ENCODE measurements at regions not wholly inside any gene's neighbourhood (a gene's known extent, or its start where the extent isn't known, plus 50 kb on each side); places are given as distances from the start of the nearest gene placed in this dataset.

DNA sequence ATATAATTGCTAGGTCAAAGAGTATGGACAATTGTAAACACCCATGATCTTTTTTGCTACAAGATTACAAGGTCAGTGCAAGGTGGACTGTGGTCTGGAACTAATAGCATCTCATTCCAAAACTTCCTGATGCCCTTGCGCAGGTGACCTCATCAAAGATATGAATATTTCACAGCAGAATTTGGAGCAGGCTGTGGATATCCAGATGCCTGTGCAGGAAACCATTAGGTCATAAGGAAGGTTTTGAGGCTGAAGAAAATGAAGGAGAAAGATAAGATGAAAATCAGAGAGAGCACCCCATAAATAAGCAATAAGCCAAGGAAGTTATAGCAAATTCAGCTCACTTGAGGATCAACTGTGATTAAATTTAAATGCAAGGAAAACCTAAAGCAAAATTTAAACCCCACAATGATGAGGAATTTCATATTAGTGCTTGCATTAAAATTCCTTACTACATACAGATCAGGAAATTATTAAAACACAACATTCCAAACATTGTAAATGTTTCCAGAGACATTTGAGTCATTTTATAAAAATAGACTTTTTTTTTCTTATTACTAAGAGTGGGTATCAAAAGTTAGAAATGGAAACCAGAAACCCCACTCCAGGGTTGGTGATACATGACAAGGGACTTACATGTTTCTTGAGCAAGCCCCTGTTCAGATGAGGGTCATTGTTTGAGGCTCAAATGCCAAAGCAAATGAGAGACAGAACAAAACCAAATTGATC is 100.7 kb upstream of the FAM9C start:
- no peak for DNase-seq

DNA sequence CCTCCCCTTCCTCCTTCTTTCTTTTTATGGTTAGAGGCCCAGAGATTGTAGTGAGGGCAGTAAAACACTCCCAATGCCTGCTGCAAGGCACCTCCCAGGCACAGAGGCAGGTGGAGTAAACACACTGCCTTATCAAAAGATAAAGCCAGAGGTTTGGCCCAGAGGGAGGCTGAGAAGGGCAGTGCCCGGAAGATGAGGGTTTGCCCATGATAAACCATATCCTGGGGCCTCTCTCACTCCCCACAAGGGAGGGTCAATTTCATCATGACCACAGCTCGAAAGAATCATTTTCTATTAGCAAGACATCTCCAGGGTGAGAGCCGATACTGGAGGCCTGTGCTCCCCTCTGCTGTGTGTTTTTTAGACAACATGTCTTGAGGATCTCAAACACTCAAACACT is 98.5 kb upstream of the FAM9C start:
- DNase-seq: no peak

DNA sequence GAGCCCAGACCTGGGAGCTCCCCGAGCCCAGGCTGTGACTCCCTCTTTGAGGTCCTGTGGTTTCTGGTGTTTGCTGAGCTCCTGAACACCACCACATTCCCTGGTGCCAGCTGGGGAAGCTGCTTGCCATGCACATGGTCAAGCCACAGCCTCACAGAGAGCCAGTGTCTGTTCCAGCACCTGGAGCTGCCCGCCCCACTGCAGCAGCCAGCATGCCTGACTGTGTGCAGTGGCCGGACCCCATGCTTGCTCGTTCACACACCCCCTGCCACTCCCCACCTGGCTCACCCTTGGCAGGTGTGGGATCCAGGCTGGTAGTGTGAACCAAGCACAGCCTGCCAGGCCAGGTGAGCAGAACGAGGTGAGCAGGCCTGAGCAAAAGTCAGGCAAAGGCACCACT is 95.6 kb upstream of the FAM9C start:
- no peak for DNase-seq

DNA sequence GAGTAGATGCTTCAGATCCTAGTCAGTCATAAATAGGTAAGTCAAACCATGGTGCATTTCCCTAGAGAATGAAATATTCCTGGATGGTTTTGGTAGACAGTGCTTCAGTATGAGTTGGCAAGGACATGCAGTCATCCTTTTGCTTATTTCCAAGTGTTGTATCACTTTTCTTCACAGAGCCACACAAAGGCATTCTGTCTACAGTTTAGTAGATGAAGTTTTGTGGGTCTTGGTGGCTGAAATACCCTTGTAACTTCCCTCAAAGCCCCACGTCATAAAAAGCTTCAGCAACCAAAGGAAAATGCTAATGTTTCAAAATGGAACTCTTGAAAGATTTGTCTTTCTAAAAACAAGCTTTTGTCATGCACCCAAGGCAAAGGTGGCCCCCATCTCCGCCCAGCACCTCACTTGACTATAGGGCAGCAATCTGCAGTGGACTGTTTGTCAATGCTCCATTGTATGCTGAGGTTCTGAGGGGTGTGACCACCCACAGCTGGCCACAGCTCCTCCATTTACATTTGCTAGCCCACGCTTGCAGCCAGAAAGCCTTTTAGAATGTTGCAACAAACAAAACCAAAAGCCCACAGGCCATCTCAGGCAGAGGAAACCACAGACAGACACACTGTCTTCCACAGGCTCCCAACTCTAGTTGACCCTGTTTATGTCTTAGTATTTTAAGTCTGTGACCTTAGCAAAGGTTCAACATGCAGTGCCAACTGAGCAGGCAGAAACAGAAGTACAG is 87.1 kb upstream of the FAM9C start:
- no peak for DNase-seq

DNA sequence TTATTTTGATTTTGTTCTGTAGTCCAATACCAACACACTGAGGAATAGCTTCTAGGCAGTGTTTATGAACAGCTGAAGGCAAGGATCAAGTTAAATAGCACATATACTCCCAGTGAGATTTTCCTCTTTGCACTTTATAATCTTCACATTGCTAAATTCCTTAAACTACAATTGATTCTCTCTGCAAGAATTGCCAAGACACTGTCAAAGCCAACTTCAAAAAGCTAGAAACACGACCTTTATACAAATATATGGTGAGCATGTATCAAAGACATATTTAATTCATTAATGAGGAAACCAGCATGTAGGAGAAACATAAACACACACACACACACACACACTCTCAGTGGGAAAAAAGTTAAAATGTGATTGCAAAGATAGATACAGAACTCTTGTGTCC is 86.4 kb upstream of the FAM9C start:
- DNase-seq: no peak

DNA sequence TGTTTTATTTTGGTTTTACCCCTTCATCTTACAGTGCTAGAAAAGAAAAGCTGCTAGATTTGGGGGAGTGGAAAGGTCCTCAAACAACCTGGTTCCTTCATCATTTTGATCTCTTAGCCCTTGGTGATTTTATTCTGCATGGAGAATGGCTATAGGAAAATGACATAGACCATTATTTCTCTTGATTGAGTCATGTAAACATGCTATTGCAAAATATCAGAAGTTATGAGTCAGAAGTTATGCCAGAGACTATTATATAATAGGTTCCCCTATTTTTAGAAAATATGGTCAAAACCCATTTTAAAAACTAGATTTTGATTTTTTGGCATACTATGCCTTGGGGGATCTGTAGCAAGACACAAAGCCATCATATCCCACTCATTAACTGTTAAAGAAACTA is 83.7 kb upstream of the FAM9C start:
- DNase-seq: no peak

DNA sequence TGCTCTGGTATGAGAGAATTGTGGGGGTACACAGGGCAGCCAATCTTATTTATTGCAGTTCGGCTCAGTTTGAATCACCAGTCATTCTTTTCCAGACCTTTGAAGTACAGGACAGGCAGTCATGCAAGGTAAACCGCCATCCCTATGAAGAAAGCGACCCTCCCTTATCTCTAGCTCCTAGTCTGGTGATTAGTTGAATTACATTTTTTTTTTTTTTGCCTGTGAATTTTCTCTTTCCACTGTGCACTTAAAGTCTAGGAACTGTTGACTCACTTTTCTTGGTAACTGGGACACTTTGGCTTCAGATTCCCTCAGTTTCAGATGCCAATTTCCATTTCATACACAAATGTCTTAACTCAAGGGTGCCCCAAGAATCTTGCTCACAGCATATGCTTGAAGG is 82.4 kb upstream of the FAM9C start:
- DNase-seq: no peak

DNA sequence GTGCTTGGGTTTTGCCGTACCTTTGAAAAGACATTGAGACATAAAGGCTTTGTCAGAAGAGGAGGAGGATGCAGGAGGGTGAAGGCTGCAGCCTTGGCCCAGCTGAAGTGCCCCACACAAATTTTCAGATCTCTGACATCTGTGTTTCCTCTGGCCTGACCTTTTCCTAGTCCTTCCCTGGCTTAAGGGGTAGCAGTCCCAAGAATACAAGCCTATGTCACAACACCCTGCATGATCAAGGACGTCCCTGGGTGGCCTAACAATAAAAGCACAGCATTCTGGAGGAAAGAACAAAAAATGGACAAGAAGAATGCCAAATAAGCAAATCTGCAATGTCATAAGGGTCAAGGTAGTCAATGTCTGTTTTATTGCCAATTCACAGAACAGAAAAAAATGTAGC is 80.8 kb upstream of the FAM9C start:
- DNase-seq: no peak

DNA sequence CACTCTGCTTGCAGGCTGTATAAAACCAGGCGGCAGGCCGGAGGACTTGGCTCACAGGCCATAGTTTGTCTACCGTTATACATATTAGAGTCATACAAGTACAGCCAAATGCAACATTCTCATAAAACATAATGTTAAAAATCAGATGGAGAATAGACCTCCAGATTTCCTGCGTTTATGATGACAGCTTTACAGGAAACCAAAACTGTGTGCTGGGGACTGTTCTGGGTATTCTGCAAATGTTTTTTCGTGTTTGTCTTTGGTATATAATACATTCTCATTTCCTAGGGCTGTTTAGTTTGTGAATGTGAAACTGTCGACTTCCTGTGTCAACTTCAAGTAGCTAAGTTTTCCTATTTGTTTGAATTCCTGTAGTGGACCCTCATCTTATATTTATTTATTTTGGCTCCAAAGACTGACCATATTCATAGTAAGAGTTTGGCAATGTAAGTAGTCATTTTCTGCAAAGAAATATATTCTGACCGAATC is 79.5 kb upstream of the FAM9C start:
- no peak for DNase-seq

DNA sequence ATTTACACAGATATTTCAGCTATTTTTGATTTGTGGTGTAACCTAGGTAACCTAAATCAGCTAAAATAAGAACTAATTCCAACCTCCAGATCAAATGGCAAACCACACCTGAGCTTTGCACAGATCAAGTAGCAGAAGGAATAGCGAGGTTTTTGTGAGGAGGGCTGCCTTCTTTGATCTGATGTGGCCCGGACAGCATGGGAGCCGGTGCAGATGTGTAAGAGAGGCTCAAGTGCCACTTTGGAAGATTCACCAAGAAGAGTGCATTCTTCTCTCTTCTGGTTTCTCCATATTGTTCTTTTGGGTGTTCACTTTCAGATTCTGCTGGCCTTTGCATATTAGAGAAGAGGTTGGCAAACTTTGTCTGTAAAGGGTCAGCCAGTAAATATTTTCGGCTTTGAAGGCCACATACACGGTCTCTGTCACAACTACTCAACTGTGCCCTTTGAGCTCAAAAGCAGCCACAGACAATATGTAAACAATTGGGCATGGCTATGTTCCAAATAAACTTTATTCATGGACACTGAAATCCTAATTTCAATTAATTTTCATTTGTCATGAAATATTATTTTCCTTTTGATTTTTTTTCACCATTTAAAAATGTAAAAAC is 78.9 kb upstream of the FAM9C start:
- DNase-seq: no peak

DNA sequence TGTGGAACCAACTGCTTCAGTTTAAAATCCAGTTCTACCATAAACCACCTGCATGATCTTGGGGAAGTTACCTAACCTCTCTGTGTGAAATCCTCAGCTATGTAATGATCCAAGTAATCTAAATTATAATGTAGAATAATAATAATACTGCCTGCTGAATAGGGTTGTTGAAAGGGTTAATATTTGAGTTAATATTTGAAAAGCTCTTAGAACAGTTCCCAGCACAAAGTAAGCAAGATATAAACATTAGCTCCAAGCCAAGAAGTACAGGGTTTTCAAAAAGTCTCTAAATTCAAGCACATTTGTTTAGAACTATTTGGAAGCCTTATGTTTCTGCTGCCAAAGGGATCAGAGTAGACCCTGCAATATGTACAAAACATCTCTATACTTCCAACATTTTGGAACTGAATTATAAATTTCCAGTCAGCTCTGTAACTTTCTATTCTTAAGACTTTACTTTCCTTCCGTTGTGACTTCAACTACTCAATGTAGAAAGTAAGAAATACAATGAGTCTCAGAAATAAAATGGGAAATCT is 76.7 kb upstream of the FAM9C start:
- DNase-seq: no peak

DNA sequence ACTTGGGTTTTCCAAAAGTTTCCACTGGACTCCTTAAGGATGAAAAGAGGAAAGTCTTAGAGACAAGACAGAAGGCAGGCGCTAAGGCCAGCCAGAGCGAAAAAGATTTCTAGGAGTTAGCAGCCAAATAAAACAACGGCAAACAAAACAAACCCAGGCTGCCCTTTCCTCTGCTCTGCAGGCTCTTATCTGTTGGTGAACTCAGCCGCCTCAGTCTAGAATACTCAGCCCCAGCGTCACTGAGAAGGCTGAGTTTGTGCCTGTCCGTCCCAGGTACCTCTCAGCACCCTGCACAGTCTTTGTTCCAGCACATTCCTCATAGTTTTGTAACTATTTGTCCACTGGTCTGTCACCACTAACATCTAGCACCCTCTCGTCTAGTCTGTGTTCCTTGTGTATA is 75.6 kb upstream of the FAM9C start:
- DNase-seq: no peak

DNA sequence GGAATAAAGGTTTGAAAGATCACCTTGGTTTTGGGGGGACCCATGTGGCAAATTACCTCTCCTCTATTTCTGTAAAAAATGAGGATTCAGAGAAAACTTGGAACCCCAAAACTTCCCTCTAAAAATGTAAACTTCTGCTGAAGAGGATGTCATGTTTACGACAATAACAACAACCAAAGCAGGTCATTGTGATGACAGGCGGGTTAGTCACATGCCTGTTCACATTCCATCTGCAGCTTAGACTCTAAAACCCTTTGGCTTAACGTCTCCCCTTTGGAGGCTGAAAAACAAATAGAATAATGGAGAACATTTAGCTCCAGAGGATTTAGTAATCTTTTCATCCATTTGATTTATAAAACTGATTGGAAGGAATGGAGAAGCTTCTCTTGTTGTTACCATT is 75.0 kb upstream of the FAM9C start:
- DNase-seq: no peak

DNA sequence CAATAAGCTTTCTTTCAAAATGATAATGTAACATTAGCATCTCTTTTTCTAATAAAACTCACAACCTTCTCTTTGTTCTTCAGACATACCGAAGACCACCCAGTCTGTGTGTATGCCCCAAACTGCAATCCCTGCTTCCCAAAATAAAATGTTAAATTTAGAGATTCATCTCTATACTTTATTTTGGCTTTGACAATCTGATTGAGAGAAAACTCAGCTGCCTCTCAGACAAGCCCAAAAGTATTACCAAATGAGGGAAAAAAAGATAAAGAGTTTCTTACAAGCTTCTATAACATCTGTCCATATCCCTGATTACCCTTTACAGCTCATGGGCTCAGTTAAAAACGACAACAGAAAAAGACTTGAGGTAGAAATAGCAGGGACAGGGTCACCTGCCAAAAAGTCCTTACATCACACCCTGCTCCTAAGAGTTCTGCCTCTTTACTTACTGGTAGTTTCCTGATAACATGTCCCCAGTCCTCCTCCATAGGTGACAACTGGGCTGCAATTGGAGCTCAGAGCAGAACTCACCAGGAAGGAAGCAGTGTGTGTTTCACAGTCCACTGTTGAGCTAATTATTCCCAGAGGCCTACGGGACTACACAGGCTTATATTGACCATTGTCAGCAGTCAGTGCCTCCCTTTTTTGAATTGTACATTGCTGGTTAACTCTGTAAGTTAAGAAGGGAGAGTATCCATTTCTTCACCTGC is 70.9 kb upstream of the FAM9C start:
- DNase-seq: no peak

DNA sequence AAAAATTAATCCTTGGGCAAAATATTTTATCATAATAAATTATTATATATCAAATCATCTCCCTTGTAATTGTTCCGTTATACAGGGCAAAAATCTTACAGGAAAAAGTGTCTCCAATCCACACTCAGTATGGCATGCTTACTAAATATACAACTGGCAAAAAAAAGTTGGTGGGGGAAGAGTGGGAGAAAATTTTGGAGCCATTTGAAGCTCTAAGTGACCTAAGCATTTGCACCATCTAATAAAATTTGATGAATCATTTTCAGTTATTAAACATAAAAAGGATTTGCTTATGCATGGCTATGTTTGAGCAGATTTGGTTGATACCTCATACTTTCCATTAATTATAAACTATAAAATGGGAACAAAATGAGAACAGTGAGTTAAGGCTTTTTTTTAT is 68.1 kb upstream of the FAM9C start:
- DNase-seq: no peak

DNA sequence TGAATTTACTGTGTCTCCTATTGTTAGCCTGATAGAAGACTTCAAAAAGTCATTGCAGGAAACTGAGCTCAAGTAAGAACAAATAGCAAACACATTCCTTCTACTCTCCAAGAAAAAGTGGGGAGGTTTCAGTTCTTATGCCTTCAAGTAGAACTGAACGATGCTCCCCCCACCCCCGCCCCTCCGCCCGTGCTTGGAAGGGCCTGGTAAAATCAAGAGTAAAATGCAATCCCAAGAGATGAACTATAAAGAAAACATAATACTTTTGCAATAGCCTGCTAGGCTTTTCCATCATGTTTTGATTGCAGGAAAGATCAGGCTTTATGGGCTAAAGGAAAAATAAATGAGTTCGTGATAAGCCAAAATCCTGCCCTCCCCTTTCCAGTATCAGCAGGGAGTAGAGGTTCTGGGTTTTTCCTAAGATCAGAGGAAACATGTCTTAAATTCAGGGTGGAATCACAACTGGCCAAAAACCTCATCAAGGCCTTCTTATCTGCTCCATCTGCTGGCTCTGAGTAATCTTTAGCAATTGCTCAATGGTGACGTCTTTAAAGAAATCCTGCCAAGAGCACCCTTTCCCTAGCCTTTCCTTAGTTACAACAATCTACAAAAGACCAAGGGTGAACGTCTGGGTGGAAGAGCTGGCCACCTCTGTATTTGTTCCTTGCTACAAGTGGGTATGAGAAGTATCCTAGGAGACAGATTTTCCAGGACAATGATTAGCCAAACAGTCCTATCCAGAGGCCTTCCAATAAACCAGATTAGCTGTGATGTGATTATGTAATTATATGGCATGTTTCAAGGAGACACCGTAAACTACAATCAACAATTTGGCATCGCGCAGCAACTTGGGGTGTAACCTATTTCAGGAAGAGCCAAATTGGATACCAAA is 66.3 kb upstream of the FAM9C start:
- no peak for DNase-seq

DNA sequence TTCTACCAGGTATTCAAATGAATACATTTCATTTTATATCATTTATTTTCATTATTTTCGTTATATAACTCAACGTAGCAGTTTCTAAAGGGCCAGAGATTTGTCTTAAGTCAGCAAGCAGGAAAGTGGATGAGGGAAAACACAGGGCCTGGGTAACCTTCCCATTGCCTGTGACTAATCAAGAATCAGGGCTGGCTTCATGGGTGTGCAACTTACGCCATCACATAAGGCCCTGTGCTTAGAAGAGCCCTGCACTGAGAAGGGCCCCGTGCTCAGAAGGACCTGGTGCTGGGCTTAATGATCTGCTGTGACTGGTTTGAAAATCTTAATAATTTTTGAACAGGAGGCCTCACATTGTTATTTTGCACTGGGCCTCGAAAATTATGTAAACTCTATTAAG is 65.4 kb upstream of the FAM9C start:
- no peak for DNase-seq

DNA sequence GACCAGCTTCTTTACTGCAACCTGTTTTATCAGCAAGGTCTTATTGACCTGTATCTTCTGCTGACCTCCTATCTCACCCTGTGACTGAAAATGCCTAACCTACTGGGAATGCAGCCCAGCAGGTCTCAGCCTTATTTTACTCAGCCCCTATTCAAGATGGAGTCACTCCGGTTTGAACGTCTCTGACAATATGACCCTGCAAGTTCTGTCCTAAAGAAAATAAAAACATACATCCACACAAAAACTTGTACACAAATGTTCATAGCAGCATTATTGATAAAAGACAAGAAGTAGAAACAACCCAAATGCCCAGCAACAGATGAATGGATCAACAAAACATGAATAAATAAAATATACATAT is 59.5 kb upstream of the FAM9C start:
- no peak for DNase-seq

DNA sequence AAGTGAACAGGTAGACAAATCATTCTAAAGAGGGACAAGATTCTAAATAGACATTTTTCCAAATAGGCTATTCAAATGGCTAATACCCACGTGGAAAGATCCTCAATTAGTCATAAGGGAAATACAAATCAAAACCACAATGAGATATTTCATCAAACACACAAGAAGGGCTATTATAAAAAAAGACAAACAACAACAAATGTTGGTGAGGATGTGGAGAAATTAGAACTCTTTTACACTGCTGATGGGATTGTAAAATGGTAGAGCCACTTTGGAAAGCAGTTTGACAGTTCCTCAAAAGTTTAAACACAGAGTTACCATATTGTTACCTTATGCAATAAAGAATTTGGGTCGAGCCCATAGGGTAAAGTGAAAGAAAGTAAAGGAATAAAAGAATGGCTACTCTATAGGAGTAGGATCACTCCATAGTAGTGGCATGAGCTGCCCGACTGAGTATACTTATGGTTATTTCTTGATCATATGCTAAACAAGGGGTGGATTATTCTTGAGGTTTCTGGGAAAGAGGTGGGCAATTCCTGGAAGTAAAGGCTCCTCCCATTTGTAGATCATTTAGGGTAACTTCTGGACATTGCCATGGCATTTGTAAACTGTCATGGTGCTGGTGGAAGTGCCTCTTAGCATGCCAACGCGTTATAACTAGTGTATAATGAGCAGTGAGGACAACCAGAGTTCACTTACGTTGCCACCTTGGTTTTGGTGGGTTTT is 58.9 kb upstream of the FAM9C start:
- DNase-seq: no peak

DNA sequence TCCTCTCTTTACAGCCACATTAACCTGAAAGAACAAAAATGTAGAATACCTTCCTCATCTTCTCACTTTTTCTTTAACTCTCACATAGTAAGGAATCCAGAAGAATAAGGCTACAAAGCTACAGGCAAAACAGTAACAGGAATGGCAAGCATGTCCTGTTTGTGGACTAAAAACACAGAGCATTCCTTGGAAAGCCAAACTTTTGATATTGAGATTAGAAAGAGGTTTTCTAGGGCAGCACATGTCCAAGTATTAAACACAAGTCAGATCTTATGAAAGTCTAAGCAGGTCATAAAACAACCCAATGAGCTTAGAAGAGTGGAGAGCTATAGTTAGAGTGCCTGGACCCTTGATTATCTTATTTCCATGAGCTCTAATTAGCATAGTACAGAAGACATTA is 58.2 kb upstream of the FAM9C start:
- no peak for DNase-seq

DNA sequence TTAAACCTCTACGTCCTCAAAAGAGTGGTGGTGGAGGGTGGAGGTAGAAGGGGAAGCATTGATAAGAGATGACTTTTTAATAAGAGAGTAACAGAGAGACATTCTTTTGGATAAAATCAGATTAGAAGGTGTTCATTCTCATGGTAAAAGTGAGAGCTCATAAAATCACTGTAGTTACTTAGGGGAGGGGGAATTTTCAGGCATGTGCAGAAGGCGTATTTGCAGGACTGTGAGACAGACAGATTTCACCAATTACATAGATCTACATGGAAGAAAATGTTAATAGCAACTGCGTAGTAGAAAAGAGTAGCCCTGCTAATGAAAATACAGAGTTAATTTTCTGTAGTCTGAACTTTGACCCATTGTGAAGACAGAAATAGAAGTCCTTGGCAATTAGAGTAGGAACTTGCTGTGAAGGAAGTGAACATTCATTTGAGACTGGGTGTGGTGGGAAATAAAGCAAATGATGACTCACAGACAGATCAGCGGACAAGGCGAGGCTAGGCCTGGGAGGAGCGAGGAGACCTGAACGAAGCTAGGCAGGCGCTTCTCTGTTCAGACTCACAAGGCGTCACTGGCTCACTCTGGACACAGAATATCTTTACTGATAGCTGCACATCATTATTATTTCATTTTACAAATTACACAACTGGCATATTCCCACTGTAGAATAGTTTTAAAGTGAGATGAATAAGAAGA is 57.2 kb upstream of the FAM9C start:
- no peak for DNase-seq
